ENCODE measurements at regions not wholly inside any gene's neighbourhood (a gene's known extent, or its start where the extent isn't known, plus 50 kb on each side); places are given as distances from the start of the nearest gene placed in this dataset.
A peak's percentile ranks its signal among the peaks of the same experiment; 100 is the strongest.

DNA sequence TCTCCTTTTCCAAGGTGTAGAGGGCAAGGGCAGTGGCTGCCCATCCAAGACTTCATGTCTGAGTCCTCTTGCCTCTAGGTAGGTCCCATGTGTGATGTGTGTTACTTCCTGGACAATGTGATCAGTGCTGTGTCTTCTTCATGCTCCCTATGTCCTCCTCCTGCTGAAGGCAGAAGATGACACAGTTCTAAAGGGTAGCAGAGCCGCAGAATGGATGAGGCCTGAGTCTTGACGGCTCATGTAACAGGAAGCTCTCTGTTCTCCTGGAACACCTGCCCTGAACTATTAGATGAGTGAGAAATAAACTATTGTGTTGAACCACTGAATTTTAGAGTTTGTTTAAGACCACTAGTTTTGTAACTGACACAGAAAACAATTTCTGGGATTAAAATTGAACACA, 165.9 kb downstream of the NDFIP2 start:
- FAIRE-seq: no peak
- no peak for TF ChIP-seq CTCF (IDR thresholded peaks at IDR 0.05; ENCODE audit: insufficient read depth, low read length, severe bottlenecking)
- H3K27me3 ChIP-seq (ENCODE audit: control insufficient read depth, insufficient read depth, low read length): no peaks in the 10 kb centered on the region
- DNase-seq (ENCODE audit: low read depth): peak; percentile 38
- no peak overlapping the region for H3K4me3 ChIP-seq (ENCODE audit: low read depth, low read length)
- H3K36me3 ChIP-seq (ENCODE audit: control insufficient read depth, insufficient read depth, low read length): no peaks in the 10 kb centered on the region

DNA sequence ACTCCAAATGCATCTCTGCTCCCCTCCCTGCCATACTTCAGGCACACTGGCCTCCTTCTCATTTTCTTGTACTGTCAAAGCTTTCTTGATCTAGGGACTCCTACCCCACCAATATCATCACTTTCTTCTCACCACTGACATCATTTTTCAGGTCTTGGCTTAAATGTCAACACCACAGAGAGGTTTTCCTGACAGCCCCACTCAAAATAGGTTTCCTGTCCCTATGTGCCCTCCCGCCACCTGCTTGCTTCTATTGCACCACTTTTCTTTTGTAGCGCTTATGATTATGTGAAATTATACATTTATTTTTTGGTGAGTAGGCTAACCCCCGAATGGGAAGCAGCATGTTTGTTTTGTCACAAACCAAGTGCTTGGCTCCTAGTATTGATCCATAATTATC, 164.6 kb downstream of the NDFIP2 start:
- no peaks in the 10 kb centered on the region for H3K27me3 ChIP-seq (ENCODE audit: control insufficient read depth, insufficient read depth, low read length)
- no peak for DNase-seq (ENCODE audit: low read depth)
- peak; percentile 28 for FAIRE-seq
- TF ChIP-seq CTCF (IDR thresholded peaks at IDR 0.05; ENCODE audit: insufficient read depth, low read length, severe bottlenecking): no peak
- no peak overlapping the region for H3K4me3 ChIP-seq (ENCODE audit: low read depth, low read length)
- H3K36me3 ChIP-seq (ENCODE audit: control insufficient read depth, insufficient read depth, low read length): no peaks in the 10 kb centered on the region

DNA sequence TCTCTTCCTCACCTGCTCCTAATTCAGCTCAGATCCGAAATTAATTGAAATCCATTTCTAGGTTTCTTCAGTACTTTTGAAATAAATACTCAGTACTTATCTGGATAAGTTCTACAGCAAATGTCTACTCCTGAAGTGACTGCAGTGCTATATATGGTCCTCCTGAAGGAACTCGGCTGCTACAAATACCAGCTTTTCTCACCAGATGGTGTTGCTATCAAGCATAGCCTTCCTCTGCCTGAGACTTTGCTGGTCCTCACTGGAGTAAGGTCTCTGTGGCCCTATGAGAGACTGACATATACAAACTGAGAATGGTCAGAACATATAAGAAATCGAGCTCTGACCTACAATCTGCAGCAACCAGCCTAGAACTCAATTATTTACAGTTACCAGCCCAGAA, 161.6 kb downstream of the NDFIP2 start:
- FAIRE-seq (no peak), DNase-seq (ENCODE audit: low read depth) (no peak)
- TF ChIP-seq CTCF (IDR thresholded peaks at IDR 0.05; ENCODE audit: insufficient read depth, low read length, severe bottlenecking): no peak
- Histone ChIP-seq H3K36me3 (ENCODE audit: control insufficient read depth, insufficient read depth, low read length) (no peaks in the 10 kb centered on the region), H3K27me3 (ENCODE audit: control insufficient read depth, insufficient read depth, low read length) (no peaks in the 10 kb centered on the region), H3K4me3 (ENCODE audit: low read depth, low read length) (no peak overlapping the region)

DNA sequence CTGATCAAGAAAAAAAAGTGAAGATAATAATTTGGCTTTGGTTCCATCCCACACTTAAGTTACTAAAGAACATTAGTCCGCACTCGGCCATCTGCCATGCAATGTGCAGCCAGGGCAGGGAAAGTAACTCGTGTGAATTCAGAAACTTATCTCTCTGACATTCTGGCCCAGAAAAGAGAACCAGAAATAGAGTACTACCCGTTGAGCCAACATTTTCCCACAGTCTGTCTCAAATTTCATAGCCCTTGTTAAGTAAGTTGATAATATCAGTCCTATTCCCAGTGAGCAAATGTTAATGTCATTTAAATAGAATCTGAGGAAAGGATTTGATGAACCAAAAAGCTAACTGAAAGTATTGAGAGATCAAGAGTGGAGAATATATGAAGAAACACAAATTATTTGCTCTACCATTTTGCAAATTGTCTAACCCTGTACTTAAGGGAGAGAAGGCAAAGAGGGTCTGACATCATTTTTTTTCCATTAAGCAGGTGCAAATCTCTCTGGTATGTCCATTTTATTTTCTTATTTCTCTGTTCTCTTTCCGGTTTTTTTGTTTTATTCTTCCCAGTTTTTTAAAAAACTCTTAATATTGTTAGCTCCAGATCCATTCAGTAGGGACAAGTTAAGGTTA, 156.3 kb downstream of the NDFIP2 start:
- no peak for TF ChIP-seq CTCF (IDR thresholded peaks at IDR 0.05; ENCODE audit: insufficient read depth, low read length, severe bottlenecking)
- H3K27me3 ChIP-seq (ENCODE audit: control insufficient read depth, insufficient read depth, low read length): no peaks in the 10 kb centered on the region
- H3K36me3 ChIP-seq (ENCODE audit: control insufficient read depth, insufficient read depth, low read length): no peaks in the 10 kb centered on the region
- H3K4me3 ChIP-seq (ENCODE audit: low read depth, low read length): no peak overlapping the region
- no peak for DNase-seq (ENCODE audit: low read depth)
- FAIRE-seq: no peak

DNA sequence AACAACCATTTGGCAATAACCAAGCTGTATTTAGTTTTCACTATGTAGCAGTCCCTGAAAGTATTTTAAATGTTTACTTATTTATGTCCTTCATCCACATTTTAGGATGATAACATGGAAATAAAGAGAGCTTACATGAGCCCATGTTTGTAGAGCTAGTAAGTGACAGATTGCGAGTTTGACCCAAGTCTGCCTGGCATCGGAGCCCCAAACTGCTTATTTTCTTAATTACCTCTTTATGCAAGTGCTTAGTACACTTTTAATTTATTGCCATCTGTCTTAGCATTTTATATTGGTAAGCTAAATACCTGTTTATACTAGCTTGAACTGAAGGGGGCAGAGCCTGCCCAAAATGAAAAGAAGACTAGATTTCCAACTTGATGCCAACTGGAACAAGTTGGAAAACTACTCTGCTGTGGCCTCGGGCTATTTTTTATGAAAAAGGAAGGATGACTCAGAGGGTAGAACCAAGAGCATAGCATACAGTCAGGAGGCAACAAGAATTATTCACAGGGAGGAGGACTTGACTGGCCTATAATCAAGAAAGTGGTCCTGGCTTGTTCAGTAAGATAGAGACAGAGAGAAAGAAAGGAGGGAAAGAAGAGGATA, 150.2 kb downstream of the NDFIP2 start:
- peak; percentile 99 for DNase-seq (ENCODE audit: low read depth)
- Histone ChIP-seq H3K36me3 (ENCODE audit: control insufficient read depth, insufficient read depth, low read length) (no peaks in the 10 kb centered on the region), H3K4me3 (ENCODE audit: low read depth, low read length) (no peak overlapping the region), H3K27me3 (ENCODE audit: control insufficient read depth, insufficient read depth, low read length) (no peaks in the 10 kb centered on the region)
- no peak for FAIRE-seq
- peak; percentile 30 for TF ChIP-seq CTCF (IDR thresholded peaks at IDR 0.05; ENCODE audit: insufficient read depth, low read length, severe bottlenecking)

- Histone ChIP-seq H3K4me3 (ENCODE audit: low read depth, low read length) (no peak overlapping the region), H3K36me3 (ENCODE audit: control insufficient read depth, insufficient read depth, low read length) (no peaks in the 10 kb centered on the region), H3K27me3 (ENCODE audit: control insufficient read depth, insufficient read depth, low read length) (no peaks in the 10 kb centered on the region)
- DNase-seq (ENCODE audit: low read depth) (no peak), FAIRE-seq (no peak)
- TF ChIP-seq CTCF (IDR thresholded peaks at IDR 0.05; ENCODE audit: insufficient read depth, low read length, severe bottlenecking): no peak
Measured at GRCh38 chr13:79628463-79628862, 147.5 kb downstream of the NDFIP2 start.

All from bronchial epithelial cell (primary cell).